ENCODE measurements at regions not wholly inside any gene's neighbourhood (a gene's known extent, or its start where the extent isn't known, plus 50 kb on each side); places are given as distances from the start of the nearest gene placed in this dataset.

GRCh38 chr6:120392941-120393340, 941.3 kb downstream of the TBC1D32 start:
- Histone ChIP-seq H3K9me3 (ENCODE audit: low read depth) (no peaks in the 10 kb centered on the region), H3K4me3 (no peak overlapping the region), H3K9me2 (ENCODE audit: insufficient read depth) (no peaks in the 10 kb centered on the region), H3K27ac (no peak overlapping the region), H4K20me1 (ENCODE audit: insufficient read depth) (no peaks in the 10 kb centered on the region), H2AFZ (no peak overlapping the region), H3K9ac (no peak overlapping the region), H3F3A (ENCODE audit: insufficient read depth) (no peaks in the 10 kb centered on the region), H3K36me3 (ENCODE audit: low read depth) (no peaks in the 10 kb centered on the region), H3K27me3 (replicated peaks; ENCODE audit: insufficient read depth) (no peaks in the 10 kb centered on the region), H3K4me2 (ENCODE audit: unreplicated experiment) (no peak overlapping the region), H3K79me2 (ENCODE audit: insufficient read depth) (no peaks in the 10 kb centered on the region), H3K4me1 (ENCODE audit: insufficient read depth) (no peaks in the 10 kb centered on the region)
- in situ Hi-C loops (cut with MboI) = no loop called here
- DNase-seq = no peak
- TF ChIP-seq EZH2phosphoT487 (IDR thresholded peaks at IDR 0.05; ENCODE audit: insufficient read depth, low read depth) = no peak
- no peak for TF ChIP-seq EZH2 (IDR thresholded peaks at IDR 0.05; ENCODE audit: insufficient read depth, poor library complexity, severe bottlenecking)
- WGBS, 2 experiments (ENCODE audit: low coverage in 1 of 2, low lambda C conversion rate in 2 of 2, missing lambda C conversion rate in 2 of 2) = 18 to 20% methylated on average over 2 of the region's 2 CpGs

DNA sequence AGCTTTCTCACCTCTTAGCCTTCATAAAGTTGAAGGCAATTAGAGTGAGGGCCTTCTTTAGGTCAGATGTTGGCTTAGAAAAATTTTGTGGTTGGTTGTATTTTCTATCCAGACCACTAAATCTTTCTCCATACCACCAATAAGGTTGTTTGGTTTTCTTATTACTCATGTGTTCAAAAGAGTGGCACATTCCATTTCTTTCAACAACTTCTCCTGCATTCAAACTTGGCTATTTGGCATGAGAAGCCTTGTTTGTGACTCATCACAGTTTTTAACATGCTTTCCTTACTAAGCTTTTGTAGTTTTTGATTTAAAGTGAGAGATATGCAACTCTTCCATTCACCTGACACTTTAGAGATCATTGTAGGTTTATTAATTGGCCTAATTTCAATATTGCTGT, 949.6 kb downstream of the TBC1D32 start:
- H3K9ac ChIP-seq = no peak overlapping the region
- H3K36me3 ChIP-seq (ENCODE audit: low read depth) = no peaks in the 10 kb centered on the region
- no peaks in the 10 kb centered on the region for H3K9me2 ChIP-seq (ENCODE audit: insufficient read depth)
- in situ Hi-C loops (cut with MboI) = no loop called here
- no peak overlapping the region for H2AFZ ChIP-seq
- no peaks in the 10 kb centered on the region for H3K79me2 ChIP-seq (ENCODE audit: insufficient read depth)
- no peaks in the 10 kb centered on the region for H3K27me3 ChIP-seq (replicated peaks; ENCODE audit: insufficient read depth)
- peak; percentile 3 for DNase-seq
- H3F3A ChIP-seq (ENCODE audit: insufficient read depth) = no peaks in the 10 kb centered on the region
- TF ChIP-seq EZH2phosphoT487 (IDR thresholded peaks at IDR 0.05; ENCODE audit: insufficient read depth, low read depth) (no peak), EZH2 (IDR thresholded peaks at IDR 0.05; ENCODE audit: insufficient read depth, poor library complexity, severe bottlenecking) (no peak)
- no peak overlapping the region for H3K4me2 ChIP-seq (ENCODE audit: unreplicated experiment)
- H4K20me1 ChIP-seq (ENCODE audit: insufficient read depth) = no peaks in the 10 kb centered on the region
- no peaks in the 10 kb centered on the region for H3K4me1 ChIP-seq (ENCODE audit: insufficient read depth)
- H3K9me3 ChIP-seq (ENCODE audit: low read depth) = no peaks in the 10 kb centered on the region
- no peak overlapping the region for H3K4me3 ChIP-seq
- H3K27ac ChIP-seq = no peak overlapping the region

DNA sequence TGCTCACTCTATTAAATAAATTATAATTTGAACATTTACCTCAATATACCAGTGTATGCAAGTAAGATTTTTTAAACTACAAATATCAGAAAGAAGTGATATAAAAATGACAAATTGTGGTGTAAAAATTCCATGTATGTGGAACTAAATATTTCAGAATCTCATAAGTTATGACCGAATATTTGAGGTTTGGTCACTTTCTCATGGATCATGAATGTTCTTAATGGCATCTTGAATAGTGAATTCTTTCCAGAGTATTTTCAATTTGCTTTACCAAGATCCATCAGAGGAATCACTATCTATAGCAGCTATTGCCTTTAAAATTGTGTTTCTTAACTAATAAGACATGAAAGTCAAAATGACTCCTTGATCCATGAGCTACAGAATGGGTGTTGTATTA, 950.6 kb downstream of the TBC1D32 start:
- in situ Hi-C loops (cut with MboI) = no loop called here
- WGBS, 2 experiments (ENCODE audit: low coverage in 1 of 2, low lambda C conversion rate in 2 of 2, missing lambda C conversion rate in 2 of 2) = 32 to 40% methylated on average over 1 of the region's 1 CpG
- no peak for DNase-seq

GRCh38 chr6:120378582-120379220, 955.6 kb downstream of the TBC1D32 start:
- DNase-seq = peak; percentile 41
- TF ChIP-seq EZH2 (IDR thresholded peaks at IDR 0.05; ENCODE audit: insufficient read depth, poor library complexity, severe bottlenecking) = no peak
- H3K27me3 ChIP-seq (replicated peaks; ENCODE audit: insufficient read depth) = no peaks in the 10 kb centered on the region
- no peak overlapping the region for H3K9ac ChIP-seq
- WGBS, 2 experiments (ENCODE audit: low coverage in 1 of 2, low lambda C conversion rate in 2 of 2, missing lambda C conversion rate in 2 of 2) = 22 to 25% methylated on average over 3 of the region's 3 CpGs
- H3K4me3 ChIP-seq = no peak overlapping the region
- H4K20me1 ChIP-seq (ENCODE audit: insufficient read depth) = no peaks in the 10 kb centered on the region
- H3K4me1 ChIP-seq (ENCODE audit: insufficient read depth) = no peaks in the 10 kb centered on the region
- H3K27ac ChIP-seq = no peak overlapping the region
- no peaks in the 10 kb centered on the region for H3F3A ChIP-seq (ENCODE audit: insufficient read depth)
- H3K9me2 ChIP-seq (ENCODE audit: insufficient read depth) = no peaks in the 10 kb centered on the region
- no peaks in the 10 kb centered on the region for H3K9me3 ChIP-seq (ENCODE audit: low read depth)
- H3K79me2 ChIP-seq (ENCODE audit: insufficient read depth) = no peaks in the 10 kb centered on the region
- H3K36me3 ChIP-seq (ENCODE audit: low read depth) = no peaks in the 10 kb centered on the region
- H2AFZ ChIP-seq = no peak overlapping the region
- no peak overlapping the region for H3K4me2 ChIP-seq (ENCODE audit: unreplicated experiment)
- in situ Hi-C loops (cut with MboI) = no loop called here

More for the DNA sequence above, 950.6 kb downstream of the TBC1D32 start:
- no peaks in the 10 kb centered on the region for H4K20me1 ChIP-seq (ENCODE audit: insufficient read depth)
- no peaks in the 10 kb centered on the region for H3K27me3 ChIP-seq (replicated peaks; ENCODE audit: insufficient read depth)
- no peaks in the 10 kb centered on the region for H3K4me1 ChIP-seq (ENCODE audit: insufficient read depth)
- no peaks in the 10 kb centered on the region for H3F3A ChIP-seq (ENCODE audit: insufficient read depth)
- no peak overlapping the region for H2AFZ ChIP-seq
- no peak overlapping the region for H3K4me3 ChIP-seq
- no peaks in the 10 kb centered on the region for H3K9me2 ChIP-seq (ENCODE audit: insufficient read depth)
- H3K9ac ChIP-seq = no peak overlapping the region
- no peaks in the 10 kb centered on the region for H3K9me3 ChIP-seq (ENCODE audit: low read depth)
- H3K36me3 ChIP-seq (ENCODE audit: low read depth) = no peaks in the 10 kb centered on the region
- H3K4me2 ChIP-seq (ENCODE audit: unreplicated experiment) = no peak overlapping the region
- H3K27ac ChIP-seq = no peak overlapping the region
- no peaks in the 10 kb centered on the region for H3K79me2 ChIP-seq (ENCODE audit: insufficient read depth)
- TF ChIP-seq EZH2phosphoT487 (IDR thresholded peaks at IDR 0.05; ENCODE audit: insufficient read depth, low read depth) = no peak
- no peak for TF ChIP-seq EZH2 (IDR thresholded peaks at IDR 0.05; ENCODE audit: insufficient read depth, poor library complexity, severe bottlenecking)

- Histone ChIP-seq H3K4me1 (ENCODE audit: insufficient read depth) (no peaks in the 10 kb centered on the region), H3K27ac (no peak overlapping the region), H3K9me3 (ENCODE audit: low read depth) (no peaks in the 10 kb centered on the region), H3K27me3 (replicated peaks; ENCODE audit: insufficient read depth) (no peaks in the 10 kb centered on the region), H3K9me2 (ENCODE audit: insufficient read depth) (no peaks in the 10 kb centered on the region), H3K4me2 (ENCODE audit: unreplicated experiment) (no peak overlapping the region), H3K9ac (no peak overlapping the region), H3K36me3 (ENCODE audit: low read depth) (no peaks in the 10 kb centered on the region), H2AFZ (no peak overlapping the region), H4K20me1 (ENCODE audit: insufficient read depth) (no peaks in the 10 kb centered on the region), H3F3A (ENCODE audit: insufficient read depth) (no peaks in the 10 kb centered on the region), H3K4me3 (no peak overlapping the region), H3K79me2 (ENCODE audit: insufficient read depth) (no peaks in the 10 kb centered on the region)
- in situ Hi-C loops (cut with MboI) = no loop called here
- 11 to 23% methylated on average over 2 of the region's 2 CpGs for WGBS, 2 experiments (ENCODE audit: low coverage in 1 of 2, low lambda C conversion rate in 2 of 2, missing lambda C conversion rate in 2 of 2)
- DNase-seq = no peak
- TF ChIP-seq EZH2phosphoT487 (IDR thresholded peaks at IDR 0.05; ENCODE audit: insufficient read depth, low read depth) (no peak), EZH2 (IDR thresholded peaks at IDR 0.05; ENCODE audit: insufficient read depth, poor library complexity, severe bottlenecking) (no peak)
These were observed 961.1 kb downstream of the TBC1D32 start for GRCh38 chr6:120373185-120373584.
